ENCODE measurements at regions not wholly inside any gene's neighbourhood (a gene's known extent, or its start where the extent isn't known, plus 50 kb on each side); places are given as distances from the start of the nearest gene placed in this dataset.
"Not testable (repeated sequence)": the region's sequence is repeated elsewhere in the genome, so short reads cannot be mapped to it uniquely, and the experiment has no call there.

- H3K4me3 ChIP-seq (ENCODE audit: low read depth, low read length): no peak overlapping the region
- TF ChIP-seq, protein P1, sequence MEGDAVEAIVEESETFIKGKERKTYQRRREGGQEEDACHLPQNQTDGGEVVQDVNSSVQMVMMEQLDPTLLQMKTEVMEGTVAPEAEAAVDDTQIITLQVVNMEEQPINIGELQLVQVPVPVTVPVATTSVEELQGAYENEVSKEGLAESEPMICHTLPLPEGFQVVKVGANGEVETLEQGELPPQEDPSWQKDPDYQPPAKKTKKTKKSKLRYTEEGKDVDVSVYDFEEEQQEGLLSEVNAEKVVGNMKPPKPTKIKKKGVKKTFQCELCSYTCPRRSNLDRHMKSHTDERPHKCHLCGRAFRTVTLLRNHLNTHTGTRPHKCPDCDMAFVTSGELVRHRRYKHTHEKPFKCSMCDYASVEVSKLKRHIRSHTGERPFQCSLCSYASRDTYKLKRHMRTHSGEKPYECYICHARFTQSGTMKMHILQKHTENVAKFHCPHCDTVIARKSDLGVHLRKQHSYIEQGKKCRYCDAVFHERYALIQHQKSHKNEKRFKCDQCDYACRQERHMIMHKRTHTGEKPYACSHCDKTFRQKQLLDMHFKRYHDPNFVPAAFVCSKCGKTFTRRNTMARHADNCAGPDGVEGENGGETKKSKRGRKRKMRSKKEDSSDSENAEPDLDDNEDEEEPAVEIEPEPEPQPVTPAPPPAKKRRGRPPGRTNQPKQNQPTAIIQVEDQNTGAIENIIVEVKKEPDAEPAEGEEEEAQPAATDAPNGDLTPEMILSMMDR (IDR thresholded peaks at IDR 0.05; ENCODE audit: borderline replicate concordance, insufficient read depth, low read depth, low read length): no peak
These were observed 253.4 kb upstream of the CASK start for GRCh38 chrX:42176789-42177188.

DNA sequence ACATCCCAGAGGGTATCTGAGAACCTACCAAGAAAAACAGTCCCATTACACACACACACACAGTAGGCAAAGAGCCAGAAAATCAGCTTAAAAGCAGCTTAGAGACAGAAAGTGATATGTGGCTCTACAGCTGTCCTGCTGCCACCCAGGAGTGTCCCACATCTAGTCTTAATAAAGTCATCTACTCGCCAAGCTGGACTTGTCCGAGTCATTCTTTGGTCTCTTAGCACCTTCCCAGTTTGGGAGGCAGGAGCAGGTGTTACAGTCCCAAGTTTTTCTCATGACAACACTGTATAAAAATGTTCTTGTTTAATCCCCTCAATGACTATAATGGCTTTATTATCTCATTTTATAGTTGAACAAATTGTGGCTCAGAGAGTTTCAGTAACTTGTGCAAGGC, 252.5 kb upstream of the CASK start:
- H3K4me3 ChIP-seq (ENCODE audit: low read depth, low read length): no peak overlapping the region
- TF ChIP-seq, protein P1 (IDR thresholded peaks at IDR 0.05; ENCODE audit: borderline replicate concordance, insufficient read depth, low read depth, low read length): no peak

- not testable (repeated sequence) for H3K4me3 ChIP-seq (ENCODE audit: low read depth, low read length)
These were observed 234.6 kb upstream of the CASK start for GRCh38 chrX:42157923-42158322.

DNA sequence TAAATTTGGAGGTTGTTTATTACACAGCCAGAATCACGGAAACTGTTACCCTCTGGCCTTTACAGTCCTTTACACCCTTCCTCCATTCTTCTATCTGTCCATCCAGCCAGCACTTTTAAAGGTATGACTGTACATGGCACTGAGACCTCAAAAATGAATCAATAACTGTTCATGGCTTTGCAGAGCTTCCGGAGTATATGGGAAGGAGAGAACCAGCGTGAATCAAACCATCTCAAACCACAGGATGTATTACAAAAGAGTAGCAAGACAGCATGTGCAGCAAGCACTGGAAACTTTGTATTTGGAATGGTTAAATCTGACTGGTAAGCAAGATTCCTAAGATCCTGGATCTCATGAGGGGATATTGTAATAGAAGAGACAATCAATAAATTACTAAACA, 228.5 kb upstream of the CASK start:
- no peak overlapping the region for H3K4me3 ChIP-seq (ENCODE audit: low read depth, low read length)
- TF ChIP-seq, protein P1 (IDR thresholded peaks at IDR 0.05; ENCODE audit: borderline replicate concordance, insufficient read depth, low read depth, low read length): no peak

- TF ChIP-seq, protein P1 (IDR thresholded peaks at IDR 0.05; ENCODE audit: borderline replicate concordance, insufficient read depth, low read depth, low read length): no peak
- no peak overlapping the region for H3K4me3 ChIP-seq (ENCODE audit: low read depth, low read length)
These were observed 226.4 kb upstream of the CASK start for GRCh38 chrX:42149765-42150164.

DNA sequence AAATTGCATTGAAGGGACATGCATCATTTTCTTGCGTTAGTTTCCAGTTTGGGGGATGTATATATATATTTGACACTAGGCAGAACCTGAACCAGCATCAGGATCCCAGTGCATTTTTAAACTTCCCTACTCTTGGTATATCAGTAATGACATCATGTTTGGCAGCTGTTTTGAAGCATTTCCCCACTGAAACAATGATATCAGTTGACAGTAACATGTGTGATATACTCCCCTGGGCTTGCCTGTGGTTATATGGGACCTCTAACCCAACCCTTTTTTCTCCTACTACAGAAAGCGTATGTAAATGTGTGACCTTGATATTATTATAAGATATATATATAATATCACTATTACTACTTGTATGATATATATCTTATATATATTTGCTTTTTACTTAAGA, 225.9 kb upstream of the CASK start:
- H3K4me3 ChIP-seq (ENCODE audit: low read depth, low read length): no peak overlapping the region
- TF ChIP-seq, protein P1 (IDR thresholded peaks at IDR 0.05; ENCODE audit: borderline replicate concordance, insufficient read depth, low read depth, low read length): no peak

- H3K4me3 ChIP-seq (ENCODE audit: low read depth, low read length): no peak overlapping the region
- TF ChIP-seq, protein P1 (IDR thresholded peaks at IDR 0.05; ENCODE audit: borderline replicate concordance, insufficient read depth, low read depth, low read length): no peak
These were observed 220.7 kb upstream of the CASK start for GRCh38 chrX:42143866-42144592.

Data from GM12875 (cell line).